K562 (cell line): ENCODE measurements at regions not wholly inside any gene's neighbourhood (a gene's known extent, or its start where the extent isn't known, plus 50 kb on each side); places are given as distances from the start of the nearest gene placed in this dataset.

ENCODE experiments used
- KAT7 ChIP-seq: sonication (generic); formaldehyde crosslinking; IDR thresholded peaks from 2 replicates; pipeline ENCODE4 v1.8.0; 2022; ENCODE audit warnings: missing genetic modification reagents, mild to moderate bottlenecking, borderline replicate concordance
- KLF13 ChIP-seq: fragments of 450-650 bp; IDR thresholded peaks from 2 replicates; pipeline ENCODE4 v1.6.1; 2016; ENCODE audit warnings: missing genetic modification characterization, low read depth, mild to moderate bottlenecking, missing compliant biosample characterization, moderate library complexity, borderline replicate concordance
- NR3C1 ChIP-seq: sonication (generic); formaldehyde crosslinking; IDR thresholded peaks from 2 replicates; pipeline ENCODE4 v1.8.1; 2022; ENCODE audit warnings: missing genetic modification reagents
- NUFIP1 ChIP-seq: fragments of 450-650 bp; IDR thresholded peaks from 2 replicates; pipeline ENCODE4 v1.6.1; 2018; ENCODE audit not compliant: partially characterized antibody
- RAD51 ChIP-seq: fragments of 450-650 bp; IDR thresholded peaks from 2 replicates; pipeline ENCODE4 v1.7.1; 2016; ENCODE audit warnings: low read depth, mild to moderate bottlenecking, borderline replicate concordance
- SMAD1 ChIP-seq: fragments of 150-350 bp; IDR thresholded peaks from 2 replicates; pipeline ENCODE4 v1.6.1; 2014; ENCODE audit warnings: low read length, low read depth; ENCODE audit not compliant: partially characterized antibody
- ZNF217 ChIP-seq: sonication (generic); formaldehyde crosslinking; IDR thresholded peaks from 2 replicates; pipeline ENCODE4 v1.8.0; 2022; ENCODE audit warnings: mild to moderate bottlenecking, missing genetic modification reagents
- ZZZ3 ChIP-seq: fragments of 450-650 bp; IDR thresholded peaks from 2 replicates; pipeline ENCODE4 v1.6.1; 2016; ENCODE audit warnings: antibody characterized with exemption, mild to moderate bottlenecking, moderate library complexity
- TF ChIP-seq, protein P1 (sequence below): fragments of 450-650 bp; IDR thresholded peaks from 2 replicates; pipeline ENCODE4 v1.6.1; 2016; ENCODE audit warnings: low read depth
- TF ChIP-seq, protein P2 (sequence below): sonication (generic); formaldehyde crosslinking; IDR thresholded peaks from 2 replicates; pipeline ENCODE4 v1.8.0; 2023; ENCODE audit warnings: mild to moderate bottlenecking, missing genetic modification reagents
- TF ChIP-seq, protein P3 (sequence below): fragments of 450-650 bp; conservative IDR thresholded peaks from 2 replicates; pipeline ENCODE4 v1.6.1; 2016; ENCODE audit warnings: missing genetic modification characterization, low read depth, mild to moderate bottlenecking, control low read depth, missing compliant biosample characterization
- TF ChIP-seq, protein P4 (sequence below): fragments of 450-650 bp; IDR thresholded peaks from 2 replicates; pipeline ENCODE4 v1.6.1; 2016; ENCODE audit warnings: missing biosample characterization, missing genetic modification characterization
- TF ChIP-seq, protein P5 (sequence below): fragments of 250-450 bp; sonication (Bioruptor Pico); IDR thresholded peaks from 2 replicates; pipeline ENCODE4 v1.9.0; 2021; ENCODE audit warnings: mild to moderate bottlenecking, inconsistent platforms

DNA sequence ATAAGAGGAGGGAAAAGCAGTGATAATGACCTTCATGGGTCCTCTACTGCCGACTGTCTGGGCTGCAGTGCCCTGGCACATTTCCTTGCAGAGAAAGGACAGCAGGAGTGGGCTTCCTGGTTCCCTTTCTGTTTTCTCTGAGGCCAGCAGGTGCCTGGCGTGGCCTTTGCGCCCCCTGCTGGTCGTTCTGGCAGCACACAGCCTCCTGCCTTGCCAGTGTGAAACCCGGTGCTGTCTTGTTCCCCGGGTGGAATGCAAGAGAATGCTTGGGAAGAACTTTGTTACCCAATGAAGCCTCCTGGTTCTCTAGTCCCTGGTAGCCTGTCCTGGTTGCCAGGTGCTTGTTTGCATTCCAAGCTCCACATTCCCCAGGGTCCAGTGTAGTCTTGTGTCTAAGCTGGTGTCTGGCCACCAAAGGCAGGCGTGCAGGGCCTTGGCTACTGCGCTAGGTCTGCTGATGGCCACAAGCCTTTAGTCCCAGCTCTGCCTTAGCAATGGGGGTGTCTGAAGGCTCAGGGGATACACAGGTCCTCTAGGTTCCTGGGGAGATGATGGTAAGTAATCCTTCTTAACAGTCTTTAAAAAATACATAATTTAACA lies 1392.4 kb upstream of the TMEM132C start (continued):
- TF ChIP-seq, protein P1, sequence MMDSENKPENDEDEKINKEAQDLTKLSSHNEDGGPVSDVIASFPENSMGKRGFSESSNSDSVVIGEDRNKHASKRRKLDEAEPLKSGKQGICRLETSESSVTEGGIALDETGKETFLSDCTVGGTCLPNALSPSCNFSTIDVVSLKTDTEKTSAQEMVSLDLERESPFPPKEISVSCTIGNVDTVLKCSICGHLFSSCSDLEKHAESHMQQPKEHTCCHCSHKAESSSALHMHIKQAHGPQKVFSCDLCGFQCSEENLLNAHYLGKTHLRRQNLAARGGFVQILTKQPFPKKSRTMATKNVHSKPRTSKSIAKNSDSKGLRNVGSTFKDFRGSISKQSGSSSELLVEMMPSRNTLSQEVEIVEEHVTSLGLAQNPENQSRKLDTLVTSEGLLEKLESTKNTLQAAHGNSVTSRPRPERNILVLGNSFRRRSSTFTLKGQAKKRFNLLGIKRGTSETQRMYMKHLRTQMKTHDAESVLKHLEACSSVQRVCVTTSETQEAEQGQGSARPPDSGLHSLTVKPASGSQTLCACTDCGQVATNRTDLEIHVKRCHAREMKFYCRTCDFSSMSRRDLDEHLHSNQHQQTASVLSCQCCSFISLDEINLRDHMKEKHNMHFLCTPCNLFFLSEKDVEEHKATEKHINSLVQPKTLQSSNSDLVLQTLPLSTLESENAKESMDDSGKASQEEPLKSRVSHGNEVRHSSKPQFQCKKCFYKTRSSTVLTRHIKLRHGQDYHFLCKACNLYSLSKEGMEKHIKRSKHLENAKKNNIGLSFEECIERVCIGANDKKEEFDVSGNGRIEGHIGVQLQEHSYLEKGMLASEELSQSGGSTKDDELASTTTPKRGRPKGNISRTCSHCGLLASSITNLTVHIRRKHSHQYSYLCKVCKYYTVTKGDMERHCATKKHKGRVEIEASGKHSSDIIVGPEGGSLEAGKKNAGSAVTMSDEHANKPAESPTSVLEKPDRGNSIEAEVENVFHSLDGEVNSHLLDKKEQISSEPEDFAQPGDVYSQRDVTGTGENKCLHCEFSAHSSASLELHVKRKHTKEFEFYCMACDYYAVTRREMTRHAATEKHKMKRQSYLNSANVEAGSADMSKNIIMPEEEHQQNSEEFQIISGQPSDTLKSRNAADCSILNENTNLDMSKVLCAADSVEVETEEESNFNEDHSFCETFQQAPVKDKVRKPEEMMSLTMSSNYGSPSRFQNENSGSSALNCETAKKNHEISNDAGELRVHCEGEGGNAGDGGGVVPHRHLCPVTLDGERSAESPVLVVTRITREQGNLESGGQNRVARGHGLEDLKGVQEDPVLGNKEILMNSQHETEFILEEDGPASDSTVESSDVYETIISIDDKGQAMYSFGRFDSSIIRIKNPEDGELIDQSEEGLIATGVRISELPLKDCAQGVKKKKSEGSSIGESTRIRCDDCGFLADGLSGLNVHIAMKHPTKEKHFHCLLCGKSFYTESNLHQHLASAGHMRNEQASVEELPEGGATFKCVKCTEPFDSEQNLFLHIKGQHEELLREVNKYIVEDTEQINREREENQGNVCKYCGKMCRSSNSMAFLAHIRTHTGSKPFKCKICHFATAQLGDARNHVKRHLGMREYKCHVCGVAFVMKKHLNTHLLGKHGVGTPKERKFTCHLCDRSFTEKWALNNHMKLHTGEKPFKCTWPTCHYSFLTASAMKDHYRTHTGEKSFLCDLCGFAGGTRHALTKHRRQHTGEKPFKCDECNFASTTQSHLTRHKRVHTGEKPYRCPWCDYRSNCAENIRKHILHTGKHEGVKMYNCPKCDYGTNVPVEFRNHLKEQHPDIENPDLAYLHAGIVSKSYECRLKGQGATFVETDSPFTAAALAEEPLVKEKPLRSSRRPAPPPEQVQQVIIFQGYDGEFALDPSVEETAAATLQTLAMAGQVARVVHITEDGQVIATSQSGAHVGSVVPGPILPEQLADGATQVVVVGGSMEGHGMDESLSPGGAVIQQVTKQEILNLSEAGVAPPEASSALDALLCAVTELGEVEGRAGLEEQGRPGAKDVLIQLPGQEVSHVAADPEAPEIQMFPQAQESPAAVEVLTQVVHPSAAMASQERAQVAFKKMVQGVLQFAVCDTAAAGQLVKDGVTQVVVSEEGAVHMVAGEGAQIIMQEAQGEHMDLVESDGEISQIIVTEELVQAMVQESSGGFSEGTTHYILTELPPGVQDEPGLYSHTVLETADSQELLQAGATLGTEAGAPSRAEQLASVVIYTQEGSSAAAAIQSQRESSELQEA: no peak
- TF ChIP-seq NUFIP1 (no peak), ZZZ3 (no peak), RAD51 (no peak), ZNF217 (no peak), SMAD1 (no peak), NR3C1 (CRISPR knock-in tag) (no peak), KAT7 (CRISPR knock-in tag) (no peak), KLF13 (tag) (no peak)
- TF ChIP-seq, protein P2, sequence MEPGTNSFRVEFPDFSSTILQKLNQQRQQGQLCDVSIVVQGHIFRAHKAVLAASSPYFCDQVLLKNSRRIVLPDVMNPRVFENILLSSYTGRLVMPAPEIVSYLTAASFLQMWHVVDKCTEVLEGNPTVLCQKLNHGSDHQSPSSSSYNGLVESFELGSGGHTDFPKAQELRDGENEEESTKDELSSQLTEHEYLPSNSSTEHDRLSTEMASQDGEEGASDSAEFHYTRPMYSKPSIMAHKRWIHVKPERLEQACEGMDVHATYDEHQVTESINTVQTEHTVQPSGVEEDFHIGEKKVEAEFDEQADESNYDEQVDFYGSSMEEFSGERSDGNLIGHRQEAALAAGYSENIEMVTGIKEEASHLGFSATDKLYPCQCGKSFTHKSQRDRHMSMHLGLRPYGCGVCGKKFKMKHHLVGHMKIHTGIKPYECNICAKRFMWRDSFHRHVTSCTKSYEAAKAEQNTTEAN (CRISPR knock-in tag): no peak
- TF ChIP-seq, protein P3, sequence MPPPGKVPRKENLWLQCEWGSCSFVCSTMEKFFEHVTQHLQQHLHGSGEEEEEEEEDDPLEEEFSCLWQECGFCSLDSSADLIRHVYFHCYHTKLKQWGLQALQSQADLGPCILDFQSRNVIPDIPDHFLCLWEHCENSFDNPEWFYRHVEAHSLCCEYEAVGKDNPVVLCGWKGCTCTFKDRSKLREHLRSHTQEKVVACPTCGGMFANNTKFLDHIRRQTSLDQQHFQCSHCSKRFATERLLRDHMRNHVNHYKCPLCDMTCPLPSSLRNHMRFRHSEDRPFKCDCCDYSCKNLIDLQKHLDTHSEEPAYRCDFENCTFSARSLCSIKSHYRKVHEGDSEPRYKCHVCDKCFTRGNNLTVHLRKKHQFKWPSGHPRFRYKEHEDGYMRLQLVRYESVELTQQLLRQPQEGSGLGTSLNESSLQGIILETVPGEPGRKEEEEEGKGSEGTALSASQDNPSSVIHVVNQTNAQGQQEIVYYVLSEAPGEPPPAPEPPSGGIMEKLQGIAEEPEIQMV (tag): no peak
- TF ChIP-seq, protein P4, sequence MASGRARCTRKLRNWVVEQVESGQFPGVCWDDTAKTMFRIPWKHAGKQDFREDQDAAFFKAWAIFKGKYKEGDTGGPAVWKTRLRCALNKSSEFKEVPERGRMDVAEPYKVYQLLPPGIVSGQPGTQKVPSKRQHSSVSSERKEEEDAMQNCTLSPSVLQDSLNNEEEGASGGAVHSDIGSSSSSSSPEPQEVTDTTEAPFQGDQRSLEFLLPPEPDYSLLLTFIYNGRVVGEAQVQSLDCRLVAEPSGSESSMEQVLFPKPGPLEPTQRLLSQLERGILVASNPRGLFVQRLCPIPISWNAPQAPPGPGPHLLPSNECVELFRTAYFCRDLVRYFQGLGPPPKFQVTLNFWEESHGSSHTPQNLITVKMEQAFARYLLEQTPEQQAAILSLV (tag): no peak
- TF ChIP-seq, protein P5, sequence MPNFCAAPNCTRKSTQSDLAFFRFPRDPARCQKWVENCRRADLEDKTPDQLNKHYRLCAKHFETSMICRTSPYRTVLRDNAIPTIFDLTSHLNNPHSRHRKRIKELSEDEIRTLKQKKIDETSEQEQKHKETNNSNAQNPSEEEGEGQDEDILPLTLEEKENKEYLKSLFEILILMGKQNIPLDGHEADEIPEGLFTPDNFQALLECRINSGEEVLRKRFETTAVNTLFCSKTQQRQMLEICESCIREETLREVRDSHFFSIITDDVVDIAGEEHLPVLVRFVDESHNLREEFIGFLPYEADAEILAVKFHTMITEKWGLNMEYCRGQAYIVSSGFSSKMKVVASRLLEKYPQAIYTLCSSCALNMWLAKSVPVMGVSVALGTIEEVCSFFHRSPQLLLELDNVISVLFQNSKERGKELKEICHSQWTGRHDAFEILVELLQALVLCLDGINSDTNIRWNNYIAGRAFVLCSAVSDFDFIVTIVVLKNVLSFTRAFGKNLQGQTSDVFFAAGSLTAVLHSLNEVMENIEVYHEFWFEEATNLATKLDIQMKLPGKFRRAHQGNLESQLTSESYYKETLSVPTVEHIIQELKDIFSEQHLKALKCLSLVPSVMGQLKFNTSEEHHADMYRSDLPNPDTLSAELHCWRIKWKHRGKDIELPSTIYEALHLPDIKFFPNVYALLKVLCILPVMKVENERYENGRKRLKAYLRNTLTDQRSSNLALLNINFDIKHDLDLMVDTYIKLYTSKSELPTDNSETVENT (CRISPR knock-in tag): no peak
